Activated gamma-delta T cell treated with Interleukin-2 at 50 U/mL for 16 hours (primary cell): ENCODE measurements at regions not wholly inside any gene's neighbourhood (a gene's known extent, or its start where the extent isn't known, plus 50 kb on each side); places are given as distances from the start of the nearest gene placed in this dataset.
"Not testable (repeated sequence)": the region's sequence is repeated elsewhere in the genome, so short reads cannot be mapped to it uniquely, and the experiment has no call there.

ENCODE experiments used
- DNase-seq: peaks from one replicate; pipeline ENCODE4 v3.0.0-alpha.2; 2020

GRCh38 chr6:158920311-158920905, 79.6 kb downstream of the RSPH3 start:
- no peak for DNase-seq

DNA sequence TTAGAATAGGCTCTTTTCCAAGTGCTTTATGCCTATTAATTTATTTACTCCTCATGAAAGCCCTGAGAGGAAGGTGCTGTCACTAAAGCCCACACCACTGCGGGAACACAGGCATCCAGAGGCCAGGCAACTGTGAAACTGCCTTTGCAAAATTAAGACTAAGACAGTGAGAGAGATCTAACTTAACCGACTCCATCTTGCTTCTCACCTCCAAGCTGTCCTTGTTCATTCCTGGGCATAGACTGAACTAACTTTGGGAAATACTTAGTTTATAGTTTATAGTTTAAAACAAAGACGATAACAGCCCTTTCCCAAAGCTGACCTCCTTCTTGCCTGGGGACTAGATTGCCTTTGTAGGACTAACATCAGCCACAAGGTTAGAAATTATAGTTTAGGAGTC, 80.1 kb downstream of the RSPH3 start:
- no peak for DNase-seq

DNA sequence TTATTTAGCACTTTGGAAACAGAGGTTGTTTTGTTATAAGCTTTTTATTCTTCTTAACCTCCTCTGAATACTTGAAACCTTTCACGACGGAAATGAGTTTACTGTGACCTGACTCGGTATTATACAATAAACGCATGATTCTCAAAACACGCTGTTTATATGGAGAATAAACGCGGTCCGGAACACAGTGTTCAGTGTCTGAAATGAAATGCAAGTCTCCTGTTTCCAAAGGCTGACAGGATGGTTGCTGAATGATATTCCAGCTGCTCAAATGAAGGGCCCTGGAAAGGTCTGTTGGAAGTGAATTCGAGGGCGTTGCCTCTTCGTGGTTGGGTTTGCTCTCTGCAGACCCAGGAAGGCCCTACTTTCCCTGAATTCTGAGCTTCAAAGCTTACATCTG, 83.4 kb downstream of the RSPH3 start:
- no peak for DNase-seq

GRCh38 chr6:158914923-158915322, 85.1 kb downstream of the RSPH3 start:
- no peak for DNase-seq

DNA sequence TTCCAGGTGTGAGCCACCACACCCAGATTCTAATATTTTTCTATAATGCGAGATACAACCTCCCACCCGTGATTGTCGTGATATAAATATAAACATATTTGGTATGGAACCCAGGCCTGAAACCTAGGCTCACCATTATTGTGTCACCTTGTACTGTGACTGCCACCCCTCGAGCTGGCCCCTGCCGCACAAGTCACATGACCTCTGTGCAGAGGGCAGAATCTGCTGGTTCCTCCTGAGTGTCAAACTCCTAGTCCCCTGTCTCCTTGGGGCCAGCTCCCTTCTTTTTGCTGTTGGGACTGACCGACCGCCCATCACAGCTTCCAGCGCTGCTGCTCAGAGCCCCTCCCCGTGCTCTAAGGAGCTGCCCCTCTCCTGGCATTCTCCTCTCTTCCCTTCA, 86.4 kb downstream of the RSPH3 start:
- no peak for DNase-seq

GRCh38 chr6:158912655-158913054, 87.3 kb downstream of the RSPH3 start:
- DNase-seq: no peak

- peak; percentile 39 for DNase-seq
These were observed 88.1 kb downstream of the RSPH3 start for GRCh38 chr6:158911746-158912480.

DNA sequence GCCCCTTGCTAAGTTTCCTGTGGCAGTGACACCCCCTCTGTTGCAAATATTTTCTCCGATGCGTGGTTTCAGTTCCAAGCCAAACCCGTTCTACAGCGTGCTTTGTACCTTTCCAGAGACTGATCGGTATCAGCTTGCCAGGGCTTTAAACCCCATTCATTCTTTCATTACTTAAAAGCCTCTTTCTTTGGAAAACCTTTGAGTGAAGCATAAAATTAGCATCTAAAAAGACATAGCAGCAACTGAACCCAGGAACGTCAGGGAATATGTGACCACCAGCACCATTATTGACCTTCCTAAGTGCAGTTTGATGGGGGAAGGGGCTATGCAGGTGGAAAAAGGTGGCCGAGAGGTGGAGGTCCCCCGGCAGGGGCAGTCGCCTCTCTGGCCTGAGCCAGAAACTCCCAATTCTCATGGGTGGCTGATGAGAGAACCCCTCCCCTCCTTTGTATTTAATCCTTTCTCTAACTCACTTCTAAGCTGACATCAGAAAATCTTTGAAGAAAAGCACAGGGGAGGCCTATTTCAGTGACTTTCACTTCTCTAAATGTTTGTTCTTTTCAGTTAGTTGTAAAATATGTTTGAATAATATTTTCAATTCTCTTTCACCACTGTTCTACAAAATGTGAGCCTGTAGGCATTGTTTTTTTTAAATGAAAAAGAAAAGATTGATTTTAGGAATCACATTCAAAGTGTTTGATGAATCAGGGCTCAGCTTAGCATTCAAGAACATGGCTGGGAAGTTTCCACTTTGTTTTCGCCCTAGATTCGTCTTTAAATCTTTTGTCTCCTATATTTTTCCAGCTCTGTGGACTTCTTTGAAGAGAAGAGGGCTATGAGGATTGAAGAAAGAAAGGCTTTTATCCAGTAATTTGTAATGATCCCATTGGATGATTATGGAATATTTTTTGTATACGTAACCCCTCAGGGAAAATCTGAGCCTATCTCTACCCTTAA, 89.2 kb downstream of the RSPH3 start:
- DNase-seq: no peak

GRCh38 chr6:158909938-158910337, 90.1 kb downstream of the RSPH3 start:
- DNase-seq: no peak

GRCh38 chr6:158908606-158909005, 89.4 kb upstream of the EZR start:
- DNase-seq: no peak

DNA sequence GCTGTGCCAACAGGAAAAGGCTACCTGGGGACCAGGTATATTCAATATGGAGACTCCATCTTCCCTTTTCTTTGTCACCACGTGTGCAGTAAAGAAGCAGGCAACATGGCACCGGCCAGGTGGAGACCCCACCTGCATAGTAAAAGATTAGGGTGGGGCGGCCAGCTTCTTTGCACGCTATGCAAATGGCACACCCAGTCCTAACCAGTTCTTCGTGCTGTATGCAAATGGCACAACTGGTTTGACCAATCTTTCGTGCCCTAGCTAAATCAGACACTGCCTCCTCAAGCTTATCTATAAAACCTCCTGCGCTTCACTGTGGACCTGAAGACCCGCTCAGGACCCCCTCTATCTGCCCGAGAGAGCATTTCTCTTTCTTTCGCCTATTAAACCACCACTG, 88.8 kb upstream of the EZR start:
- DNase-seq: no peak

GRCh38 chr6:158906926-158907325, 87.8 kb upstream of the EZR start:
- no peak for DNase-seq

DNA sequence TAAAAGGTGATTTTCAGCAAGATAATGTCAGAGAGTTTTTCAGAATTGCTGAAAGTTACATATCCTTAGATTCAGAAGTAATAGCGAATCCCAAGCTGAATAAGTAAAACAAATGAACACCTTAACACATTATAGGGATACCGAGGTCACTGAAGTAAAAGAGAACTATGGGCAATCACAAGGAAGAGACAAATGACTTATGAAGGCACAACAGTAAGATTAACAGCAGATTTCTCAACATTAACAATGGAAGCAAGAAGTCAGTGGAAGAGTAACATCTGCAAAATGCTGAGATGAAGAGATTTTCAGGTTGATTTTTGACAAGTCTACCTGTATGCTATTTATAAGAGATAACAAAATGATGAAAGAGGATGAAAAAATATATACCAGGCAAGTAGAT, 86.1 kb upstream of the EZR start:
- DNase-seq: no peak

DNA sequence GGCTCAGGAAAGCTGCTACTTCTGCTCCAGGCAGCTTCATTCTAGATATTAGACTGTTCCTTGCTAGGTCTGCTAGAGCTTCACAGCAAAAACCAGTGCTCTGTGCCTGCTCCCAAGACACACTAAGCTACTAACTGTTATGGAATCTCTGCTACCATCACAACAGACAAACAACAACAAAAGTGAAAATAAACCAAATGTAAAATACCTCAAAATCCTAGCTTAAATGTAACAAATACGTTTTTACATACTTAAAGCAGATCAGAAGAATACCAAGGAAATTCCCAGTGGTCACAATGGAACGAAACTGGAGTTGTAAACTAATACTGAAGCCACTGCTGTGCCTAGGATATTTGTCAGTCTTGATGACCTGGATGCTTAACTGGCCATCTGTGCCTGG, 84.6 kb upstream of the EZR start:
- DNase-seq: no peak

DNA sequence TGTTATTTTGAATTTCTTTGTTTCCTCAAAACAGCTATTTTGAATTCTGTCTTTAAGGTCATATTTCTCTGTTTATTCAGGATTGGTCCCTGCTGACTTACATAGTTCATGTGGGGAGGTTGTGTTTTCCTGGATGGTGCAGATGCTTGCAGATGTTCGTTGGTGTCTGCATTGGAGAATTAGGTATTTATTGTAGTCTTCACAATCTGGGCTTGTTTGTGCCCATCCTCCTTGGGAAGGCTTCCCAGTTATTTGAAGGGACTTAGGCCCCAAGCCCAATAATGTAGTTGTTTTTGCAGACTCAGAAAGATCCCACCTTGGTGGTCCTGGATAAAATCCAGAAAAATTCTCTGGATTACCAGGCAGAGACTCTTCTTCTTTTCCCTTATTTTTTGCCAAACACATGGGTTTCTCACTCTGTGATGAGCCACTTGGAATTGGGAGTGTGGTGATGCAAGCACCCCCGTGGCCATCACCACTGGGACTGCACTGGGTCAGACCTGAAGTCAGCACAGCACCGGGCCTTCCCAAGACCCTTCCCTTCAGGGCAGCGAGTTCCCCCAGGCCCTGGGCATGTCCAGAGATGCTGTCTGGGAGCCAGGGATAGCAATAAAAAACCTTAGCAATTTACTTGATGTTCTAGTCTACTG, 81.6 kb upstream of the EZR start:
- no peak for DNase-seq

DNA sequence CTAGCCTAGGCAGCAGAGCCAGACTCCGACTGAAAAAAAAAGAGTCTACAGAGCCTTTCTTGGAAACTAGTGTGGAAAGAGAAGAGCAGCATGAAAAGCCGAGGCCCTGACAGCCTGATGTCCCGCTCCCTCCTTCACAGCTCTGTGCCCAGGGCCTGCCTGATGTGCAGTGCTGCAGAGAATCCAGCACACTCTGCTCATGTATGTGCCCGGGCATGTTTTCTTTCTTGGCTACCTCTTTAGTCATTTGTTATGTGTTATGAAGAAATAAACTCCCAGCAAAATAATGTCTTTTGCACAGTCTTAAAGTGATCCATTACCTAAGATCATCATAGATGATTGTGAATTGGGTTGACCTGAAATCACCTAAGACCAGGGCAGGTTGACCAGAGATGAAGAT, 78.1 kb upstream of the EZR start:
- no peak for DNase-seq

GRCh38 chr6:158895661-158896060, 76.5 kb upstream of the EZR start:
- DNase-seq: no peak

GRCh38 chr6:158894193-158894592, 75.0 kb upstream of the EZR start:
- no peak for DNase-seq

GRCh38 chr6:158892266-158892665, 73.1 kb upstream of the EZR start:
- no peak for DNase-seq

GRCh38 chr6:158891560-158891959, 72.4 kb upstream of the EZR start:
- DNase-seq: not testable (repeated sequence)

- DNase-seq: not testable (repeated sequence)
These were observed 69.0 kb upstream of the EZR start for GRCh38 chr6:158888171-158888570.

DNA sequence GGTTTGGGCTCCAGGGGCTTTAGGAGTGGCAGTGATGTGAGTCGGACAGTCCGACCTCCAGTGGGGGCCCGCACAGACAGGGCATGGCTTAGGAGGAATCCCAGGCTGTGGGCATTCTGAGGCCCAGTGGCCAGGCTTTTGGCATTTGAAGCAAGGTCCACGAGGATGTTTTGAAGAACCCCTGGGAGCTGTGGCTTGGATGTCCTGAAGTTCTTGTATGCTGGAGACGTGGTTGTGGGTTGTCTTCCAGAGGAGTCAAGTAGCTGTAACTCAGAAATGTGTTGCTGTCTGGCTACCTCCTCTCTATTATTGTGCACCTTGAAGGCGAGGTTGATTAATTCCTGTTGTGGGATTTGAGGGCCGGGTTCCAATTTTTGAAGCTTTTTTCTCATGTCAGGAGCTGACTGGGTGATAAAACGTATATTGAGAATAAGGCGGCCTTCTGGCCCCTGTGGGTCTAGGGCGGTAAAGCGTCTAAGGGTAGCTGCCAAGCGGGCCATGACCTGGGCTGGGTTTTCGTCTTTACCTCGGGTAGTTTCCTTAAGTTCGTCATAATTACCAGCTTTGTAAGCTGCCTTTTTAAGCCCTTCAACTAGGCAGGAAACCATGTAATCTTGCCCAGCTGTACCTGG, 67.3 kb upstream of the EZR start:
- DNase-seq: not testable (repeated sequence)

DNA sequence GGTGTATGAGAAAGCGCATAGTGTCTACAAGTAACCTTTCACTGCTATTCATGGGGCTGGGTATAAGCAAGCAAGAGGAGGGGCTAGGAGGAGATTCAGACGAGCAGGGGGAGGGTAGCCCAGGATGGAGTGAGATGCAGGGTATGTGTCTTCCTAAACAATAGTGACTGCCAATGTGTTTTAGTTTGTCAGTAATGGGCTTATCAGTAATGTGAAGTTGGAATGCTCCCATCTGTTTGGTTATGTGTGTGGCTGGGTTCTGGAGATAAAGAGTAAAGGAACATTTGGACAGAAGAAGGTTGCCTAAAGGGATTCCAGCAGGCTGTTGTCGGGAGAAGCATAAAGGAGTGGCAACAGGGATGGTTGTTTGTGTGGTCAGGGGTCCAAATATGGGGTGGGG, 62.7 kb upstream of the EZR start:
- DNase-seq: not testable (repeated sequence)
